K562 (cell line): ENCODE measurements at regions not wholly inside any gene's neighbourhood (a gene's known extent, or its start where the extent isn't known, plus 50 kb on each side); places are given as distances from the start of the nearest gene placed in this dataset.
A peak's percentile ranks its signal among the peaks of the same experiment; 100 is the strongest.

Source experiments
- ATAC-seq: fragments of 200-7000 bp; cut with Tn5 transposase; 3 replicates; pipeline ENCODE4 v1.9.1; 2020; ENCODE audit warnings: moderate library complexity
- BruUV-seq: library from RNA; stranded (reverse); fragments of 400-500 nt; replicated peaks from 2 replicates; lab custom pipeline; 2021; lab: Mats Ljungman, UMichigan
- CTCF ChIA-PET: fragments of 300-600 bp; formaldehyde crosslinking; extraction: SDS; loops from one replicate; lab custom pipeline; 2021; ENCODE audit warnings: low intra/inter-chr PET ratio; lab: Yijun Ruan, JAX
- POLR2A ChIA-PET: fragments of 300-600, 350-650 bp; sonication (Branson Sonifier 250); formaldehyde crosslinking; extraction: SDS; loops from one replicate; lab custom pipeline; 2021; ENCODE audit warnings: antibody characterized with exemption, inconsistent platforms; lab: Yijun Ruan, JAX
- DNase-seq, 4 experiments: peaks; one replicate each; pipeline versions ENCODE4 v3.0.0 to v3.0.0-alpha.2; 2011 to 2018; ENCODE audit warnings: low spot score in 3 of 4, mixed read lengths in 3 of 4; ENCODE audit errors: extremely low read depth in 1 of 4
- FAIRE-seq: peaks from 2 replicates; lab custom pipeline; 2011; peaks lifted over from hg19 to GRCh38; lab: Jason Lieb, UNC
- H2AFZ ChIP-seq: 2 replicates; pipeline ENCODE4 v1.6.0; 2011; ENCODE audit warnings: low read depth, low read length, control low read depth, inconsistent platforms
- H3K27ac ChIP-seq: fragments of 200-600 bp; 3 replicates; pipeline ENCODE4 v1.8.0; 2011; ENCODE audit warnings: low read depth, mild to moderate bottlenecking, control low read depth, inconsistent platforms, low read length, moderate library complexity, mixed read lengths; ENCODE audit errors: extremely low read depth
- H3K27me3 ChIP-seq, 2 experiments: fragments of 300-600 bp in 1 of 2; 2 replicates in 1 of 2; 3 replicates in 1 of 2; pipeline versions ENCODE4 v1.6.0 to v1.8.0; 2011; ENCODE audit warnings: inconsistent platforms in 2 of 2, low read length in 2 of 2, mild to moderate bottlenecking in 1 of 2, mixed read lengths in 1 of 2, moderate library complexity in 1 of 2; ENCODE audit not compliant: control insufficient read depth in 2 of 2, insufficient read depth in 2 of 2
- H3K36me3 ChIP-seq: fragments of 300-600 bp; 3 replicates; pipeline ENCODE4 v1.8.0; 2011; ENCODE audit warnings: mild to moderate bottlenecking, low read length, inconsistent platforms; ENCODE audit not compliant: control insufficient read depth, insufficient read depth
- H3K4me1 ChIP-seq, 2 experiments: fragments of 200-600 bp in 1 of 2; replicated peaks in 1 of 2; 2 replicates in 1 of 2; 3 replicates in 1 of 2; pipeline versions ENCODE4 v1.5.1 to v1.8.0; 2011; ENCODE audit warnings: inconsistent platforms in 2 of 2, low read length in 2 of 2, mild to moderate bottlenecking in 1 of 2, mixed read lengths in 1 of 2, moderate library complexity in 1 of 2; ENCODE audit not compliant: control insufficient read depth in 2 of 2, insufficient read depth in 2 of 2
- H3K4me2 ChIP-seq: 2 replicates; pipeline ENCODE4 v1.6.1; 2011; ENCODE audit warnings: low read length, control low read depth, inconsistent platforms, mixed read lengths; ENCODE audit not compliant: insufficient read depth
- H3K4me3 ChIP-seq: fragments of 200-600 bp; sonication (generic), shearing (Covaris generic); 2 replicates; pipeline ENCODE4 v1.5.1; 2016; ENCODE audit warnings: control low read depth, inconsistent platforms
- H3K79me2 ChIP-seq: fragments of 200-600 bp; 3 replicates; pipeline ENCODE4 v1.8.0; 2011; ENCODE audit warnings: low read length, inconsistent platforms; ENCODE audit not compliant: control insufficient read depth, insufficient read depth
- H3K9ac ChIP-seq, 2 experiments: 2 replicates each; pipeline versions ENCODE4 v1.6.0 to v1.6.1; 2011; ENCODE audit warnings: low read depth in 2 of 2, low read length in 2 of 2, control low read depth in 1 of 2, inconsistent platforms in 1 of 2, mild to moderate bottlenecking in 1 of 2, mixed read lengths in 1 of 2; ENCODE audit not compliant: insufficient read depth in 1 of 2
- H3K9me1 ChIP-seq: one replicate; pipeline ENCODE4 v1.6.0; 2011; ENCODE audit warnings: inconsistent platforms, mild to moderate bottlenecking, low read length, moderate library complexity; ENCODE audit not compliant: control insufficient read depth, insufficient read depth
- H3K9me3 ChIP-seq: replicated peaks from 2 replicates; pipeline ENCODE4 v1.5.1; 2011; ENCODE audit warnings: low read depth, low read length, inconsistent platforms; ENCODE audit not compliant: control insufficient read depth, insufficient read depth
- H4K20me1 ChIP-seq: replicated peaks from 2 replicates; pipeline ENCODE4 v1.6.1; 2011; ENCODE audit warnings: low read length, inconsistent platforms, mixed read lengths; ENCODE audit not compliant: control insufficient read depth, insufficient read depth
- ARID1B ChIP-seq: fragments of 450-650 bp; IDR thresholded peaks from 2 replicates; pipeline ENCODE4 v1.6.1; 2016; ENCODE audit warnings: antibody characterized with exemption, mild to moderate bottlenecking, inconsistent platforms
- MAFF ChIP-seq: IDR thresholded peaks from 2 replicates; pipeline ENCODE4 v1.6.1; 2012; ENCODE audit warnings: low read length, improper control_type of control experiment
- SMAD4 ChIP-seq: fragments of 250-450 bp; sonication (Bioruptor Pico); conservative IDR thresholded peaks from 2 replicates; pipeline ENCODE4 v1.8.0; 2021; ENCODE audit warnings: inconsistent platforms, mild to moderate bottlenecking, moderate library complexity
- TSC22D4 ChIP-seq: fragments of 450-650 bp; IDR thresholded peaks from 2 replicates; pipeline ENCODE4 v1.6.1; 2016; ENCODE audit warnings: missing genetic modification characterization, missing biosample characterization, control low read depth
- USF2 ChIP-seq: sonication (generic); formaldehyde crosslinking; IDR thresholded peaks from 2 replicates; pipeline ENCODE4 v1.5.0; 2020; ENCODE audit warnings: missing genetic modification reagents
- ZNF280A ChIP-seq: fragments of 450-650 bp; IDR thresholded peaks from 2 replicates; pipeline ENCODE4 v1.6.1; 2018; ENCODE audit warnings: mild to moderate bottlenecking, low read depth; ENCODE audit not compliant: partially characterized antibody
- ZNF316 ChIP-seq: fragments of 450-650 bp; IDR thresholded peaks from 2 replicates; pipeline ENCODE4 v1.6.1; 2016
- ZNF592 ChIP-seq: fragments of 450-650 bp; IDR thresholded peaks from 2 replicates; pipeline ENCODE4 v1.6.1; 2017; ENCODE audit warnings: antibody characterized with exemption, mild to moderate bottlenecking
- ZNF79 ChIP-seq: fragments of 250-450 bp; sonication (Bioruptor Pico); IDR thresholded peaks from 2 replicates; pipeline ENCODE4 v1.4.0; 2020; ENCODE audit warnings: low read depth, mild to moderate bottlenecking, moderate library complexity
- WGBS: fragments of 100-300 bp; shearing (Covaris generic); methylation state at CpG from one replicate; pipeline ENCODE4 v1.1.6; 2016; ENCODE audit warnings: low coverage, mixed read lengths; ENCODE audit not compliant: insufficient coverage; ENCODE audit errors: missing lambda C conversion rate; 5-methylcytosine and 5-hydroxymethylcytosine counted together
- in situ Hi-C: fragments of 300-500 bp; cut with MboI; formaldehyde crosslinking; loops from 4 replicates; pipeline ENCODE4 v1.15.0; 2018; ENCODE audit warnings: inconsistent platforms, mixed read lengths
- intact Hi-C: fragments of 100-400 bp; cut with micrococcal nuclease; formaldehyde crosslinking; loops from 2 replicates; pipeline ENCODE4 v1.14.2; 2022

GRCh38 chr6:37106554-37106953 lies 63.4 kb upstream of the PIM1 start:
- Histone ChIP-seq H4K20me1 (no peaks in the 10 kb centered on the region), H3K9ac (no peak overlapping the region), H3K9me3 (no peaks in the 10 kb centered on the region), H2AFZ (peak overlapping the region; percentile 82; the same call in 1 of the 2 replicates), H3K27me3 (no peaks in the 10 kb centered on the region), H3K79me2 (no peaks in the 10 kb centered on the region), H3K27ac (no peak overlapping the region), H3K4me2 (no peak overlapping the region), H3K9me1 (no peaks in the 10 kb centered on the region), H3K4me1 (peaks cover 70 to 78% of the 10 kb centered on the region in 2 experiments), H3K4me3 (no peak overlapping the region)
- no TSS peak for BruUV-seq
- intact Hi-C loops = no loop called here
- WGBS = 87% methylated on average over 8 of the region's 8 CpGs
- no peak for FAIRE-seq
- ChIA-PET POLR2A (interaction anchor here (0.8 kb wide), 2 partner anchors 9 to 10 kb away, joined by 4 to 7 read pairs; no protein-coding TSS in a partner anchor), CTCF (no interaction called here)
- no peak for ATAC-seq
- TF ChIP-seq ZNF316 (peak; percentile 44), USF2 (CRISPR knock-in tag) (peak; percentile 15; the same call in 1 of the 2 replicates), MAFF (0 out of 2 replicates have a peak, but pooled peaks have one; percentile 17), ARID1B (no peak)
- TF ChIP-seq, all 486 proteins: peak for 3
- DNase-seq = no peak
- no peaks in the 10 kb centered on the region for H3K36me3 ChIP-seq
- in situ Hi-C loops = no loop called here

- no peaks in the 10 kb centered on the region for H3K9me1 ChIP-seq
- H3K36me3 ChIP-seq = no peaks in the 10 kb centered on the region
- no TSS peak for BruUV-seq
- no peaks in the 10 kb centered on the region for H4K20me1 ChIP-seq
- H2AFZ ChIP-seq = peak overlapping the region; percentile 82
- in situ Hi-C loops = no loop called here
- H3K27me3 ChIP-seq = no peaks in the 10 kb centered on the region
- no peak overlapping the region for H3K4me3 ChIP-seq
- WGBS = 17% methylated on average over 7 of the region's 7 CpGs
- ChIA-PET CTCF (no interaction called here), POLR2A (interaction anchor here (0.8 to 1.1 kb wide), 3 partner anchors 9 to 155 kb away, joined by 3 to 7 read pairs (median 4); no protein-coding TSS in a partner anchor)
- H3K4me2 ChIP-seq = peak overlapping the region; percentile 42
- FAIRE-seq (no peak), DNase-seq (peak in 2 of 4 experiments; percentile 32 to 57), ATAC-seq (no peak)
- H3K27ac ChIP-seq = peak overlapping the region; percentile 42; the same call in 2 of the 3 replicates
- intact Hi-C loops = no loop called here
- peak overlapping the region; percentile 11 to 32; a peak in 3 of 4 replicates for H3K9ac ChIP-seq
- peaks cover 66 to 78% of the 10 kb centered on the region in 2 experiments for H3K4me1 ChIP-seq
- no peaks in the 10 kb centered on the region for H3K79me2 ChIP-seq
- H3K9me3 ChIP-seq = no peaks in the 10 kb centered on the region
- TF ChIP-seq ZNF79 (CRISPR knock-in tag) (no peak), ZNF592 (peak; percentile 76; the same call in 1 of the 2 replicates), TSC22D4 (tag) (no peak), SMAD4 (CRISPR knock-in tag) (peak; percentile 56), ZNF280A (no peak)
These were observed 62.9 kb upstream of the PIM1 start for GRCh38 chr6:37106982-37107491.
